GM19099 (cell line): ENCODE measurements at regions not wholly inside any gene's neighbourhood (a gene's known extent, or its start where the extent isn't known, plus 50 kb on each side); places are given as distances from the start of the nearest gene placed in this dataset.

Experiments
- POLR2A ChIP-seq: IDR thresholded peaks from 3 replicates; pipeline ENCODE4 v1.6.1; 2011; ENCODE audit warnings: low read depth; ENCODE audit not compliant: insufficient read length; ENCODE audit errors: extremely low read depth

- no peak for TF ChIP-seq POLR2A
These were observed 268.8 kb downstream of the MID1IP1 start for GRCh38 chrX:39070009-39070408.

GRCh38 chrX:39073131-39073530 lies 271.9 kb downstream of the MID1IP1 start:
- TF ChIP-seq POLR2A: no peak

- no peak for TF ChIP-seq POLR2A
These were observed 295.3 kb downstream of the MID1IP1 start for GRCh38 chrX:39096599-39096998.

- no peak for TF ChIP-seq POLR2A
These were observed 303.5 kb downstream of the MID1IP1 start for GRCh38 chrX:39104745-39105144.

GRCh38 chrX:39112143-39112542 lies 310.9 kb downstream of the MID1IP1 start:
- no peak for TF ChIP-seq POLR2A

- TF ChIP-seq POLR2A: no peak
These were observed 313.9 kb downstream of the MID1IP1 start for GRCh38 chrX:39115166-39115565.

- no peak for TF ChIP-seq POLR2A
These were observed 315.8 kb downstream of the MID1IP1 start for GRCh38 chrX:39117101-39117500.

- TF ChIP-seq POLR2A: no peak
These were observed 320.6 kb downstream of the MID1IP1 start for GRCh38 chrX:39121903-39122302.

- no peak for TF ChIP-seq POLR2A
These were observed 324.6 kb downstream of the MID1IP1 start for GRCh38 chrX:39125834-39126233.

- TF ChIP-seq POLR2A: no peak
These were observed 332.7 kb downstream of the MID1IP1 start for GRCh38 chrX:39133971-39134370.

GRCh38 chrX:39137363-39137954 lies 336.2 kb downstream of the MID1IP1 start:
- TF ChIP-seq POLR2A: no peak

- TF ChIP-seq POLR2A: no peak
These were observed 339.3 kb downstream of the MID1IP1 start for GRCh38 chrX:39140581-39140980.

- TF ChIP-seq POLR2A: no peak
These were observed 343.1 kb downstream of the MID1IP1 start for GRCh38 chrX:39144323-39144722.

- TF ChIP-seq POLR2A: no peak
These were observed 343.7 kb downstream of the MID1IP1 start for GRCh38 chrX:39144956-39145355.

- no peak for TF ChIP-seq POLR2A
These were observed 344.6 kb downstream of the MID1IP1 start for GRCh38 chrX:39145859-39146258.

- no peak for TF ChIP-seq POLR2A
These were observed 348.5 kb downstream of the MID1IP1 start for GRCh38 chrX:39149761-39150160.

- TF ChIP-seq POLR2A: no peak
These were observed 349.0 kb downstream of the MID1IP1 start for GRCh38 chrX:39150220-39150619.

GRCh38 chrX:39150621-39151020 lies 349.4 kb downstream of the MID1IP1 start:
- no peak for TF ChIP-seq POLR2A

- no peak for TF ChIP-seq POLR2A
These were observed 350.9 kb downstream of the MID1IP1 start for GRCh38 chrX:39152106-39152649.
